RPMI8226 (cell line): ENCODE measurements at regions not wholly inside any gene's neighbourhood (a gene's known extent, or its start where the extent isn't known, plus 50 kb on each side); places are given as distances from the start of the nearest gene placed in this dataset.
"Not testable (repeated sequence)": the region's sequence is repeated elsewhere in the genome, so short reads cannot be mapped to it uniquely, and the experiment has no call there.

ENCODE experiments used
- DNase-seq: peaks from one replicate; pipeline ENCODE4 v3.0.0-alpha.2; 2015

- DNase-seq: no peak
Measured at GRCh38 chr5:101721543-101721942, 574.5 kb downstream of the SLCO4C1 start.

GRCh38 chr5:101720033-101720432 lies 576.1 kb downstream of the SLCO4C1 start:
- no peak for DNase-seq

- DNase-seq: no peak
Measured at GRCh38 chr5:101717721-101718120, 578.4 kb downstream of the SLCO4C1 start.

- DNase-seq: no peak
Measured at GRCh38 chr5:101716941-101717340, 579.1 kb downstream of the SLCO4C1 start.

GRCh38 chr5:101715790-101716189 lies 580.3 kb downstream of the SLCO4C1 start:
- DNase-seq: not testable (repeated sequence)

GRCh38 chr5:101689306-101689705 lies 606.8 kb downstream of the SLCO4C1 start:
- no peak for DNase-seq

GRCh38 chr5:101688156-101688555 lies 607.9 kb downstream of the SLCO4C1 start:
- no peak for DNase-seq

- DNase-seq: no peak
Measured at GRCh38 chr5:101687349-101687985, 608.6 kb downstream of the SLCO4C1 start.

GRCh38 chr5:101686536-101687157 lies 609.4 kb downstream of the SLCO4C1 start:
- no peak for DNase-seq

- DNase-seq: no peak
Measured at GRCh38 chr5:101679816-101680215, 616.3 kb downstream of the SLCO4C1 start.

GRCh38 chr5:101678481-101679193 lies 617.4 kb downstream of the SLCO4C1 start:
- peak; percentile 66 for DNase-seq

- no peak for DNase-seq
Measured at GRCh38 chr5:101677961-101678360, 618.1 kb downstream of the SLCO4C1 start.

- DNase-seq: no peak
Measured at GRCh38 chr5:101676646-101677045, 619.4 kb downstream of the SLCO4C1 start.

GRCh38 chr5:101675510-101676219 lies 620.4 kb downstream of the SLCO4C1 start:
- DNase-seq: no peak

GRCh38 chr5:101673120-101673519 lies 623.0 kb downstream of the SLCO4C1 start:
- DNase-seq: no peak

GRCh38 chr5:101664071-101664791 lies 631.9 kb downstream of the SLCO4C1 start:
- DNase-seq: no peak

- no peak for DNase-seq
Measured at GRCh38 chr5:101663543-101663942, 632.5 kb downstream of the SLCO4C1 start.

- DNase-seq: no peak
Measured at GRCh38 chr5:101662263-101662662, 633.8 kb downstream of the SLCO4C1 start.

- no peak for DNase-seq
Measured at GRCh38 chr5:101658433-101658832, 637.7 kb downstream of the SLCO4C1 start.

GRCh38 chr5:101653996-101654395 lies 642.1 kb downstream of the SLCO4C1 start:
- DNase-seq: no peak

- no peak for DNase-seq
Measured at GRCh38 chr5:101647861-101648260, 648.2 kb downstream of the SLCO4C1 start.

GRCh38 chr5:101643794-101644193 lies 652.3 kb downstream of the SLCO4C1 start:
- no peak for DNase-seq

- no peak for DNase-seq
Measured at GRCh38 chr5:101637599-101637998, 658.5 kb downstream of the SLCO4C1 start.
